Glomerular visceral epithelial cell (primary cell): ENCODE measurements at regions not wholly inside any gene's neighbourhood (a gene's known extent, or its start where the extent isn't known, plus 50 kb on each side); places are given as distances from the start of the nearest gene placed in this dataset.
"Not testable (repeated sequence)": the region's sequence is repeated elsewhere in the genome, so short reads cannot be mapped to it uniquely, and the experiment has no call there.

Source experiments
- DNase-seq: peaks from one replicate; pipeline ENCODE4 v3.0.0-alpha.2; 2016; ENCODE audit errors: extremely low spot score

- DNase-seq: no peak
These were observed 243.3 kb upstream of the CTNND2 start for GRCh38 chr5:12147513-12147912.

GRCh38 chr5:12141496-12141895 lies 237.2 kb upstream of the CTNND2 start:
- DNase-seq: no peak

GRCh38 chr5:12133520-12133919 lies 229.3 kb upstream of the CTNND2 start:
- DNase-seq: no peak

GRCh38 chr5:12131020-12131419 lies 226.8 kb upstream of the CTNND2 start:
- not testable (repeated sequence) for DNase-seq

GRCh38 chr5:12125895-12126294 lies 221.6 kb upstream of the CTNND2 start:
- no peak for DNase-seq

GRCh38 chr5:12119657-12120056 lies 215.4 kb upstream of the CTNND2 start:
- no peak for DNase-seq

GRCh38 chr5:12114075-12114474 lies 209.8 kb upstream of the CTNND2 start:
- DNase-seq: no peak

GRCh38 chr5:12113062-12113461 lies 208.8 kb upstream of the CTNND2 start:
- DNase-seq: no peak

- no peak for DNase-seq
These were observed 207.0 kb upstream of the CTNND2 start for GRCh38 chr5:12111261-12111660.

- no peak for DNase-seq
These were observed 206.4 kb upstream of the CTNND2 start for GRCh38 chr5:12110629-12111028.

GRCh38 chr5:12109075-12109688 lies 204.9 kb upstream of the CTNND2 start:
- DNase-seq: no peak

- no peak for DNase-seq
These were observed 197.9 kb upstream of the CTNND2 start for GRCh38 chr5:12102151-12102550.

GRCh38 chr5:12100542-12100941 lies 196.3 kb upstream of the CTNND2 start:
- DNase-seq: no peak

GRCh38 chr5:12099296-12099695 lies 195.1 kb upstream of the CTNND2 start:
- no peak for DNase-seq

GRCh38 chr5:12095808-12096281 lies 191.6 kb upstream of the CTNND2 start:
- DNase-seq: no peak

GRCh38 chr5:12093586-12093985 lies 189.3 kb upstream of the CTNND2 start:
- no peak for DNase-seq

- DNase-seq: no peak
These were observed 176.5 kb upstream of the CTNND2 start for GRCh38 chr5:12080761-12081160.

GRCh38 chr5:12078286-12078685 lies 174.0 kb upstream of the CTNND2 start:
- DNase-seq: not testable (repeated sequence)

- DNase-seq: no peak
These were observed 169.2 kb upstream of the CTNND2 start for GRCh38 chr5:12073426-12073825.

- no peak for DNase-seq
These were observed 168.2 kb upstream of the CTNND2 start for GRCh38 chr5:12072441-12072840.

GRCh38 chr5:12071455-12071854 lies 167.2 kb upstream of the CTNND2 start:
- no peak for DNase-seq

GRCh38 chr5:12023614-12024241 lies 119.5 kb upstream of the CTNND2 start:
- peak; percentile 18 for DNase-seq

- DNase-seq: no peak
These were observed 118.2 kb upstream of the CTNND2 start for GRCh38 chr5:12022444-12022843.

- no peak for DNase-seq
These were observed 115.1 kb upstream of the CTNND2 start for GRCh38 chr5:12019306-12019705.
